PC-9 (cell line): ENCODE measurements at regions not wholly inside any gene's neighbourhood (a gene's known extent, or its start where the extent isn't known, plus 50 kb on each side); places are given as distances from the start of the nearest gene placed in this dataset.

Experiments used
- BruUV-seq: library from RNA; stranded (reverse); fragments of 400-500 nt; replicated peaks from 2 replicates; lab custom pipeline; 2021; lab: Mats Ljungman, UMichigan
- CTCF ChIA-PET: fragments of 300-600 bp; sonication (Branson Sonifier 250); formaldehyde crosslinking; loops from one replicate; lab custom pipeline; 2022; ENCODE audit warnings: antibody characterized with exemption; lab: Charles Lee
- POLR2A ChIA-PET: fragments of 300-600 bp; sonication (Branson Sonifier 250); formaldehyde crosslinking; loops from one replicate; lab custom pipeline; 2022; ENCODE audit warnings: antibody characterized with exemption; ENCODE audit not compliant: unreplicated experiment; lab: Charles Lee
- DNase-seq, 2 experiments: peaks; one replicate each; pipeline versions ENCODE4 v3.0.0 to v3.0.0-alpha.2; 2015 to 2022; ENCODE audit warnings: mixed read lengths in 1 of 2
- H2AFZ ChIP-seq: fragments of 200-600 bp; sonication (generic); 2 replicates; pipeline ENCODE4 v1.8.1; 2017; ENCODE audit warnings: antibody characterized with exemption
- H3F3A ChIP-seq: fragments of 200-600 bp; sonication (generic); 2 replicates; pipeline ENCODE4 v1.8.1; 2017; ENCODE audit warnings: antibody characterized with exemption, mild to moderate bottlenecking, low read depth; ENCODE audit not compliant: insufficient read depth
- H3K27ac ChIP-seq: fragments of 200-600 bp; sonication (generic); 2 replicates; pipeline ENCODE4 v1.6.1; 2016; ENCODE audit warnings: mixed run types
- H3K27me3 ChIP-seq: fragments of 200-600 bp; sonication (generic); 2 replicates; pipeline ENCODE4 v1.6.1; 2016; ENCODE audit warnings: low read depth, mixed run types; ENCODE audit not compliant: insufficient read depth
- H3K36me3 ChIP-seq: fragments of 200-600 bp; sonication (generic); 2 replicates; pipeline ENCODE4 v1.6.1; 2016; ENCODE audit warnings: low read depth, mixed run types
- H3K4me1 ChIP-seq: fragments of 200-600 bp; sonication (generic); replicated peaks from 2 replicates; pipeline ENCODE4 v1.6.1; 2016; ENCODE audit warnings: mixed run types; ENCODE audit not compliant: insufficient read depth
- H3K4me2 ChIP-seq: fragments of 200-600 bp; sonication (generic); 2 replicates; pipeline ENCODE4 v1.6.1; 2017; ENCODE audit warnings: mixed run types
- H3K4me3 ChIP-seq: fragments of 200-600 bp; sonication (generic); 2 replicates; pipeline ENCODE4 v1.6.1; 2016; ENCODE audit warnings: mixed run types
- H3K79me2 ChIP-seq: fragments of 200-600 bp; sonication (generic); 2 replicates; pipeline ENCODE4 v1.6.1; 2017; ENCODE audit warnings: low read depth, mixed run types
- H3K9me2 ChIP-seq: fragments of 200-600 bp; sonication (generic); 2 replicates; pipeline ENCODE4 v1.8.1; 2017; ENCODE audit warnings: mild to moderate bottlenecking; ENCODE audit not compliant: insufficient read depth
- H3K9me3 ChIP-seq: fragments of 200-600 bp; sonication (generic); 2 replicates; pipeline ENCODE4 v1.8.1; 2016; ENCODE audit warnings: low read depth; ENCODE audit not compliant: insufficient read depth
- H4K20me1 ChIP-seq: fragments of 200-600 bp; sonication (generic); 2 replicates; pipeline ENCODE4 v1.8.1; 2017; ENCODE audit not compliant: insufficient read depth
- CTCF ChIP-seq: fragments of 200-600 bp; sonication (generic); conservative IDR thresholded peaks from 2 replicates; pipeline ENCODE4 v1.6.1; 2017; ENCODE audit warnings: mixed run types, antibody characterized with exemption, mild to moderate bottlenecking, moderate library complexity
- EZH2 ChIP-seq: fragments of 200-600 bp; sonication (generic); IDR thresholded peaks from 2 replicates; pipeline ENCODE4 v1.8.0; 2017; ENCODE audit warnings: antibody characterized with exemption, low read depth
- intact Hi-C: fragments of 100-400 bp; cut with micrococcal nuclease; formaldehyde crosslinking; loops from one replicate; pipeline ENCODE4 v1.10.0; 2022; ENCODE audit not compliant: unreplicated experiment

- POLR2A ChIA-PET = interaction anchor here (0.6 kb wide), 1 partner anchor 15 kb away, joined by 5 read pairs; no protein-coding TSS in a partner anchor
- H3K36me3 ChIP-seq = no peaks in the 10 kb centered on the region
- H3K79me2 ChIP-seq = no peaks in the 10 kb centered on the region
- TF ChIP-seq CTCF (no peak), EZH2 (no peak)
- no peak for DNase-seq
- no TSS peak for BruUV-seq
- no peaks in the 10 kb centered on the region for H3F3A ChIP-seq
- H3K27me3 ChIP-seq = no peaks in the 10 kb centered on the region
- H3K9me3 ChIP-seq = no peaks in the 10 kb centered on the region
- no peak overlapping the region for H2AFZ ChIP-seq
- H3K4me1 ChIP-seq = no peaks in the 10 kb centered on the region
- no peak overlapping the region for H3K4me3 ChIP-seq
- H3K4me2 ChIP-seq = no peak overlapping the region
- H3K9me2 ChIP-seq = no peaks in the 10 kb centered on the region
- CTCF ChIA-PET = no interaction called here
- no peaks in the 10 kb centered on the region for H4K20me1 ChIP-seq
- H3K27ac ChIP-seq = no peak overlapping the region
- intact Hi-C loops = no loop called here
Observed at GRCh38 chr2:156955701-156956100, 301.8 kb upstream of the GALNT5 start.

GRCh38 chr2:156956161-156956560 is 301.3 kb upstream of the GALNT5 start:
- H3F3A ChIP-seq = no peaks in the 10 kb centered on the region
- ChIA-PET POLR2A (interaction anchor here (0.6 kb wide), 1 partner anchor 15 kb away, joined by 5 read pairs; no protein-coding TSS in a partner anchor), CTCF (no interaction called here)
- no peaks in the 10 kb centered on the region for H3K4me1 ChIP-seq
- no peaks in the 10 kb centered on the region for H3K27me3 ChIP-seq
- no peak overlapping the region for H3K4me2 ChIP-seq
- no peaks in the 10 kb centered on the region for H4K20me1 ChIP-seq
- intact Hi-C loops = no loop called here
- no peak overlapping the region for H3K4me3 ChIP-seq
- H3K79me2 ChIP-seq = no peaks in the 10 kb centered on the region
- H3K9me3 ChIP-seq = no peaks in the 10 kb centered on the region
- no peak overlapping the region for H2AFZ ChIP-seq
- TF ChIP-seq EZH2 = no peak
- no peak for TF ChIP-seq CTCF
- no TSS peak for BruUV-seq
- H3K27ac ChIP-seq = no peak overlapping the region
- H3K9me2 ChIP-seq = no peaks in the 10 kb centered on the region
- H3K36me3 ChIP-seq = no peaks in the 10 kb centered on the region
- no peak for DNase-seq

- Histone ChIP-seq H2AFZ (no peak overlapping the region), H3K36me3 (no peaks in the 10 kb centered on the region), H3K4me1 (no peaks in the 10 kb centered on the region), H4K20me1 (no peaks in the 10 kb centered on the region), H3K4me2 (no peak overlapping the region), H3K27me3 (no peaks in the 10 kb centered on the region), H3F3A (no peaks in the 10 kb centered on the region), H3K9me2 (no peaks in the 10 kb centered on the region), H3K27ac (no peak overlapping the region), H3K79me2 (no peaks in the 10 kb centered on the region), H3K9me3 (no peaks in the 10 kb centered on the region), H3K4me3 (no peak overlapping the region)
- ChIA-PET CTCF (no interaction called here), POLR2A (no interaction called here)
- intact Hi-C loops = no loop called here
- BruUV-seq = no TSS peak
- no peak for DNase-seq
- TF ChIP-seq CTCF (no peak), EZH2 (no peak)
Observed at GRCh38 chr2:156958374-156958773, 299.1 kb upstream of the GALNT5 start.
